WERI-Rb-1 (cell line): ENCODE measurements at regions not wholly inside any gene's neighbourhood (a gene's known extent, or its start where the extent isn't known, plus 50 kb on each side); places are given as distances from the start of the nearest gene placed in this dataset.

Source experiments
- DNase-seq: peaks from one replicate; pipeline ENCODE4 v3.0.0-alpha.2; 2020
- H3K27ac ChIP-seq: fragments of 250-450 bp; sonication (Bioruptor Pico); 2 replicates; pipeline ENCODE4 v1.5.1; 2020; ENCODE audit warnings: mild to moderate bottlenecking, moderate library complexity
- H3K27me3 ChIP-seq: fragments of 250-450 bp; sonication (Bioruptor Pico); 2 replicates; pipeline ENCODE4 v1.5.1; 2021; ENCODE audit warnings: mild to moderate bottlenecking, low read depth, moderate library complexity; ENCODE audit not compliant: insufficient read depth, severe bottlenecking
- H3K36me3 ChIP-seq: fragments of 250-450 bp; sonication (Bioruptor Pico); 2 replicates; pipeline ENCODE4 v1.5.1; 2020; ENCODE audit warnings: mild to moderate bottlenecking, moderate library complexity
- H3K4me3 ChIP-seq: 2 replicates; pipeline ENCODE4 v1.5.1; 2011; ENCODE audit warnings: low read depth, mild to moderate bottlenecking, control low read depth, low read length
- H3K9me3 ChIP-seq: fragments of 250-450 bp; sonication (Bioruptor Pico); 2 replicates; pipeline ENCODE4 v1.5.1; 2021; ENCODE audit warnings: mild to moderate bottlenecking, moderate library complexity; ENCODE audit not compliant: severe bottlenecking
- TF ChIP-seq, protein P1 (sequence below): IDR thresholded peaks from 2 replicates; pipeline ENCODE4 v1.5.1; 2011; ENCODE audit warnings: low read depth, mild to moderate bottlenecking, control low read depth, inconsistent platforms, low read length

DNA sequence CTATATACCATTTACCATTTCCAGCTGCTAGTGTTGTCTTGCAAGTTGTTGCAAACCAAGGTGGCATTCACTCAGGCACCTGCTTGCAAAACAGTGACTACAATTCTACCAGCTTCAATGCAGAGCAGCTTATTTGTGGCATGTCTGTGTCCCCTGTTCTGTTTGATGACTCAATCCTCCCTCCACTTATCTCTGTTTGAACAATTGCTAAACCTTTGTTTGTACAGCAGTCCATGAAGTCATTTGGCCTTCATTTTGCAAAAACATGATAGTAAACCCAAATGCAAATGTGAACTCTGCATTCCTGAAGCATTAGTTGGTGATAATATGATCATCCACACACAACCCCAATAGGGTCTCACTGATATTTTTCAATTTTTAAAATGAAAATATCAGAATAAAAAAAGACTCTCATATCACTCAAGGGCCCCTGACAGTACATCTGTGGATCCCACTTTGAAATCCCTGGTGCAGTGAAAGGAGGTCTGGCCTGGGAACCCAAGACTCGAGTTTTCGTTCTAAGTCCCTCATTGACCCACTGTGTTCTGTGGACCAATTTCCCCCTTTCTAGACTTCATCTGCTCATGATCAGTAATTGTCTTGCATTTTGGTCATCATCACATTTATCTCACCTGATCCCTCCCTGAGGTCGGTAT lies 425.4 kb downstream of the RPS24 start:
- Histone ChIP-seq H3K4me3 (no peak overlapping the region), H3K27ac (no peak overlapping the region)
- no peak for DNase-seq

DNA sequence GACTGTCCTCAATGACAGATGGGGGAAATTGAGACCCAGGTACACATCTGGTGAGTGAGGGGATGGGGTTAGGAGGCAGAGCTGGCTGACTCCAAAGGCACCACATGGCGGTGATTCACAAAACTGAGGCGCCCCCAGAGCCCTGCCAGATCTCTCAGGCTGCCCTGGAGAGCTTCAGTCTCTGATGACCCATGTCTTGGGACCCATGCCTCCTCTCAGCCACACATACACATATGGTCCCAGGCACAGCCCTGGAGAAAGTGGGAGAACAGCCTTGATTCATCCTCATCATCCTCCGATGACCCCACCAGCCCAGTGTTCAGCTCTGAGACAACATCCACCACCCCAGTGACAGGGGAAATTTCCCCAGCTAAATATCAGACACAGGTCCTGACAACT lies 426.0 kb downstream of the RPS24 start:
- H3K36me3 ChIP-seq = no peaks in the 10 kb centered on the region
- H3K4me3 ChIP-seq = no peak overlapping the region
- H3K9me3 ChIP-seq = no peaks in the 10 kb centered on the region
- no peak for DNase-seq
- TF ChIP-seq, protein P1, sequence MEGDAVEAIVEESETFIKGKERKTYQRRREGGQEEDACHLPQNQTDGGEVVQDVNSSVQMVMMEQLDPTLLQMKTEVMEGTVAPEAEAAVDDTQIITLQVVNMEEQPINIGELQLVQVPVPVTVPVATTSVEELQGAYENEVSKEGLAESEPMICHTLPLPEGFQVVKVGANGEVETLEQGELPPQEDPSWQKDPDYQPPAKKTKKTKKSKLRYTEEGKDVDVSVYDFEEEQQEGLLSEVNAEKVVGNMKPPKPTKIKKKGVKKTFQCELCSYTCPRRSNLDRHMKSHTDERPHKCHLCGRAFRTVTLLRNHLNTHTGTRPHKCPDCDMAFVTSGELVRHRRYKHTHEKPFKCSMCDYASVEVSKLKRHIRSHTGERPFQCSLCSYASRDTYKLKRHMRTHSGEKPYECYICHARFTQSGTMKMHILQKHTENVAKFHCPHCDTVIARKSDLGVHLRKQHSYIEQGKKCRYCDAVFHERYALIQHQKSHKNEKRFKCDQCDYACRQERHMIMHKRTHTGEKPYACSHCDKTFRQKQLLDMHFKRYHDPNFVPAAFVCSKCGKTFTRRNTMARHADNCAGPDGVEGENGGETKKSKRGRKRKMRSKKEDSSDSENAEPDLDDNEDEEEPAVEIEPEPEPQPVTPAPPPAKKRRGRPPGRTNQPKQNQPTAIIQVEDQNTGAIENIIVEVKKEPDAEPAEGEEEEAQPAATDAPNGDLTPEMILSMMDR = no peak
- no peaks in the 10 kb centered on the region for H3K27me3 ChIP-seq
- no peak overlapping the region for H3K27ac ChIP-seq

More for the DNA sequence above, 425.4 kb downstream of the RPS24 start:
- TF ChIP-seq, protein P1 = no peak
- Histone ChIP-seq H3K9me3 (no peaks in the 10 kb centered on the region), H3K36me3 (no peaks in the 10 kb centered on the region), H3K27me3 (no peaks in the 10 kb centered on the region)

DNA sequence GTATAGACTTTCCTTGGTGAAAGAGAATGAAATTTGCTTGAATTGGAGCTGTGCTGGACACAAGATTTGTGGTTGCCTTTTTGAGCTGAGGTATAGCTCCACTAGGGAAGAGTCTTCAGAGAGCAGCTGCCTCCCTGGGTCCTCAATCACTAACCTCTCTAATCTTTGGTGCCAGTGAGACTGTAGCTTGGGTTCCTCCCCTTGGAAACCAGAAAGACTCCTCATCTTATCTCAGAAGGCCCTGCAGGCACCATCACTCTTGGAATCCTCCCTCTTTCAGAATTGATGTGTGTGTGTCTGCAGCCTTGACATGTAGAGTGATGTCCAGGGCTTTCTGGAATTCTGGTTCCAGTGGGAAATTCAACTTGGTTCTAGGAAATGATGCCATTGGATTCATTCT lies 426.5 kb downstream of the RPS24 start:
- Histone ChIP-seq H3K9me3 (no peaks in the 10 kb centered on the region), H3K27ac (no peak overlapping the region)

DNA sequence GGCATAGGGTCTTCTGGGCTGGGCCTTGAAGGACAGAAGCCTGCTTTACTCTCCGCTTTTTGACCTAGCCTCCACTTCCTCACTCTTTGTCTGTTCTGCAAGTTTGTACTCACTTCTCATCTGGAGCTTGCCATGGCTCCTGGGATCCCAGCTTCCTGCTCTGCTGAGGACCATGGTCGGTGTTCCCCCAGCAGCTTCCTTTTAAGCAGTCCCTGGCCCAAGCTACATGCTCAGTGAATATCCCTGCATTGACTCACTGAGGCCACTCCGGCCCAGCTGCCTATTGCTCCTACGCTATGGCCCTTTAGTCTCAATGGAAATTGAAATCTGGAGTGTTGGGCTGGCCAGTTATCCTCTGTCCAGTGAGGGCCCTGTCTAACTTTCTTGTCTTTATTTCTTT lies 427.7 kb downstream of the RPS24 start:
- TF ChIP-seq, protein P1 = no peak

More for the DNA sequence above, 426.5 kb downstream of the RPS24 start:
- TF ChIP-seq, protein P1 = no peak
- no peaks in the 10 kb centered on the region for H3K27me3 ChIP-seq
- H3K36me3 ChIP-seq = no peaks in the 10 kb centered on the region
- H3K4me3 ChIP-seq = no peak overlapping the region
- DNase-seq = no peak

DNA sequence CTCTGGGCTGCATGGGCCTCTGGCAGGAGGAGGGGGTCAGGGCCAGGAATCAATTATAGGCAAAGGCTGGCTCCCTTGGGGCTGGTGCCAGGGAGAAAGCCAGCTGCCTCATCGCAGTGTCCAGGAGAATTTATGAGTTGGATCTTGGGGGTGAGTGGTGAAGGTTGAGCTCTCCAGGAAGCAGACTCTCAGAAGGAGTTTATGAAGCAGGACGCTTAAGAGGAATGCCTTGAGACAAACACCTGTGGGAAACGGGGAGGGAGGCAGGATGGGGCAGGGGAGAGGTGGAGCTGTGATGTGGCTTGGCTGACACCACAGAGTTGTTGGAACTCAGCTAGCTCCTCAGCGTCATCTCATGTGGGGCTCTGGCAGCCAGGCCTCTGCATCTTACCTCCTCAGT lies 428.5 kb downstream of the RPS24 start:
- no peak overlapping the region for H3K4me3 ChIP-seq
- TF ChIP-seq, protein P1 = no peak
- no peaks in the 10 kb centered on the region for H3K9me3 ChIP-seq
- H3K27ac ChIP-seq = no peak overlapping the region
- no peak for DNase-seq
- no peaks in the 10 kb centered on the region for H3K36me3 ChIP-seq
- no peaks in the 10 kb centered on the region for H3K27me3 ChIP-seq

More for the DNA sequence above, 427.7 kb downstream of the RPS24 start:
- no peak for DNase-seq
- Histone ChIP-seq H3K27me3 (no peaks in the 10 kb centered on the region), H3K27ac (no peak overlapping the region), H3K4me3 (no peak overlapping the region), H3K36me3 (no peaks in the 10 kb centered on the region), H3K9me3 (no peaks in the 10 kb centered on the region)

DNA sequence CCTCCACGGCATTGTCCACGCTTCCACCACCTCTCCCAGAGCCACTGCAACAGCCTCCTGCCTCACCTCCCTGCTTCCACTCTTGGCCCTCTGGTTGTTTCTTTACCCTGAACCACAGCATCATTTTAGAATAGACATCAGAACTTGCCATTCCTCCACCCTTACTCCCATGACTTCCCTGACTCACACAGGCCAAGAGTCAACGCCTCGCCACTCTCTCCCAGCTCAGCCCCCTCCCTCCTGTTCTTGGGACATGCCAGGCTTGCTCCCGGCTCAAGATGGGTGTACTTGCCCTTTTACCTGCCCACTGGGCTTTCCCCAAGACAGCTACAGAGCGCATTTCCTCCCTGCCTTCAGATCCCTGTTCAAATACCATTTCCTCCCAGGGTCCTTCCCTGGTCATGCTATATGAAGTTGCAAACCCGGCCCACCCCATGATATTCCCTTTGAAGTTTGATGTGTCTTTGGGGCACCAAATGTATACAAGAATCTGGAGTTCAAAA lies 429.1 kb downstream of the RPS24 start:
- TF ChIP-seq, protein P1 = no peak
- DNase-seq = no peak
- Histone ChIP-seq H3K27me3 (no peaks in the 10 kb centered on the region), H3K27ac (no peak overlapping the region), H3K9me3 (no peaks in the 10 kb centered on the region), H3K36me3 (no peaks in the 10 kb centered on the region), H3K4me3 (no peak overlapping the region)
